ENCODE measurements at regions not wholly inside any gene's neighbourhood (a gene's known extent, or its start where the extent isn't known, plus 50 kb on each side); places are given as distances from the start of the nearest gene placed in this dataset.
"Not testable (repeated sequence)": the region's sequence is repeated elsewhere in the genome, so short reads cannot be mapped to it uniquely, and the experiment has no call there.

DNA sequence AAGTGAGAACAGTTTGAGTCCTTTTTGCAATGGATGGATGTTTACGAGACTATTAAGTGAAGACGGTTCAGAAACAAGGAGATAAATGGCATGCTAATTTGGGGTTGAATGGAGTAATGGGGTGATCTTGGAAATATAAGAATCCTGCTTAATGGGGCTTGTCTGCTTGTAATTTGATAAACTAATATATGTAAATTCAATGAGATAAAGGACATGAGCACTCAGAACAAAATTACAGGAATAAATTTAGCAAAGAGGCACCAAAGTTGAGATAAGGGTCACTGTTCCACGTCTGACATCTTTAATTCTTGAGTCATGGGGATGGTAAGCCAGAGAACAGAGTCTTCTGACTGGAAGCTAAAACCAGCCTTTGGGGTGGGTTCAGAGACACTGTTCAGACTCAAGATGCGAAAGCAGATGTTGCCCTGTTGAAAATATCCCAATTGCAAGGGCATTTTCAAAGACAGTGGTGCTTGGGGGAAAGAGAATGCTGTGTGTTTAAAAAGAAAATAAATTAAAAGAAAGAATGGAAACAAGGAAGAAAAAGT lies 67.8 kb upstream of the CHRNB4 start:
- DNase-seq: no peak

DNA sequence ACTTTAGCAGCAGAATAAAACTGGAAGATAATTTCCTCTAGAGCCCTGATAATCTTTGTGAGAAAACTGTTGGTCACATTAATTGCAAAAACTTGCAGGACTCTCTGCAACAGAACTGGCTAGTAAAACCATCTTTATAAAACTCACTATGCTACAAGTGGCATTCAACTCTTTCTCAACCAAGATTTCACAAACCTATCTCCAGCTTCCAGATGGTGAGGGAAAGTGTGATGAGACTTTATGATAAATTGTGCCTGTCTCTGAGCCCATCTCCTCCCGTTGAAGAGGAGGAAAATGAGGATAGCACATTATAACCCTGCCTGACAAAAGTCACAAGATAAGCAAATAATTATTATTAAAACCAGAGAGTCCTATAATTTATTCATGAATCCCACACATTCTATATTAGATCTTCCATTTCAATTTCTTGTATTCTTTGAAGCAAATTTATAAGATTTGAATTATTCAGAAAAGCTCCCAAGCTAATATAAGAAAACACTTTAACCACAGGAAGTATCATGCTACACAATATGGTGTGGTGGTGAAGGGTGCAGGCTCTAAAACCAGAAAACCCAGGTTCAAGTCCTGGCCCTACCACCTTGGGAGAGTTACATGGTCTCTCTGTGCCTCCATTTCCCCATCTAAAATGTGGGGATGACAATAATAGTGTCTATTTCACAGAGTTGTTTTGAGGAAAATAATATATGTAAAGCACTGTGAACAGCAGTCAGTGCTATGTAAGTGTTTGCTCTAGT lies 65.6 kb upstream of the CHRNB4 start:
- not testable (repeated sequence) for DNase-seq

DNA sequence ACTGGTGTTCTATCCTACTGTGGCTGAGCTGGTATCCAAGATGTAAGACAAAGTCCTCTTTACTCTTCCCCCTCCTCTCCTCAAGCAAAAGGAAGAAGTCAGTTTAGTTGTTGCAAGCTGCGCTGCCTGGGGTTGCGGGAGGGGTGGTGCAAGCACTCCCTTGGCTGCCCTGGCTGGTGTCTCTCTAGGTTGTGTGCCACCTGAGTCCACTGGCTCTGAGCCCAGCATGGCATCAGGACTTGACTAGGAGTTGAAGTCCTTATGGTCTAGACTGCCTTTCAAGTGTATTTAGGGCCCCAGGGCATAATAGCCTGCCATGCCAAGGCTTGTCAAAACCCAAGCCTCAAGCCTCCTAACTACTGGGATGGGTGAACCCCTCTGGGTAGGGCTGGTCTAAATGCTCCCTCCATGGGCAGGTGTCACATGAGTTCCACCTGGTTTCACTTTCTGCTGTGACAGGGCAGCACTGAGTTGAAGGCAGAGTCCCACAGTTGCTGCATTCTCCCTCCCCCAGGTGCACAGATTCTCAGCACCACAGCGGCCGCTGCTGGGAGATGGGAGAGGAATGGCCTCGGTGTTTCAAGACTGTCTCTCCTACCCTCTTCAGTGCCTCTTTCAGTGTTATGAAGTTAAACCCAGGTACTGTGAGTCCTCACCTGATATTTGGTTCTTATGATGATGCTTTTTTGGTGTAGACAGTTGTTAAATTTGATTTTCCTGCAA lies 62.5 kb upstream of the CHRNB4 start:
- DNase-seq: not testable (repeated sequence)

DNA sequence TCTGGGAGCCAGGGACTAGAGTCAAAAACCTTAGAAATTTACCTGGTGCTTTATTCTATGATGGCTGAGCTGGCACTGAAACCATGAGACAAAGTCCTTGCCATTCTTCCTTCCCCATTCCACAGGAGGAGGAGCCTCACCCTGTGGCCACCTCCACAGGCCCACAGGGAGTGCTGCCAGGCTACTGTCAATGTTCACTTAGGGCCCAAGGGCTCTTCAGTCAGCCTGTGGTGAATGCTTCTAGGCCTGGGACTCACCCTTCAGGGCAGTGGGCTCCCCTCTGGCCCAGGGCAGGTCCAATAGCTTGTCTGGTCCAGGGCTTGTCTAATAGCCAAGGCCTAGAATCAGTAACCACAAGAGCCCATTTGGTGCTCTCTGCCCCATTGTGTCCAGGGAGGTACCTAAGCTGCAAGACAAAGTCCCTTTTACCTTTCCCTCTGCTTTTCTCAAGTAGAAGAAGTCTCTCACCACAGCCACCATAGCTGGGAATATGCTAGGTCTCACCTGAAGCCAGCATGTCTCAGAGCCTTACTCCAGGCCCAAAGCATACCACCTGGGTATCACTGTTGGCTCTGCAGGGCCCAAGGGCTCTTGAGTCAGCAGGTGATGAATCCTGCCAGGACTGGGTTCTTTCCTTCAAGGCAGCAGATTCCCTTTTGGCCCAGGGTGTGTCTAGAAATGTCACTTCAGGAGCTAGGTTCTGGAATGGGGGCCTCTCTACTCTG lies 61.8 kb upstream of the CHRNB4 start:
- DNase-seq: no peak

DNA sequence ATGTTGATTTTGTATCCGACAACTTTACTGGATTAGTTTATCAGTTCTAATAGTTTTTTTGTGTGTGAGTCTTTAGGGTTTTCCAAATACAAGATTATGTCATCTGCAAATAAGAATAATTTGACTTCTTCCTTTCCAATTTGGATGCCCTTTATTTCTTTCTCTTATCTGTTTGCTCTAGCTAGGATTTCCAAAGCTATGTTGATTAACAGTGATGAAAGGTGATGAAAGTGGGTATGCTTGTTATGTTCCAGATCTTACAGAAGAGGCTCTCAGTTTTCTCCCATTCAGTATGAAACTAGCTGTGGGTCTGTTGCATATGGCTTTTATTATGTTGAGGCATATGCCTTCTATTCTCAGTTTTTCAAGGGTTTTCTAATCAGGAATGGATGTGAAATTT lies 56.4 kb upstream of the CHRNB4 start:
- no peak for DNase-seq

DNA sequence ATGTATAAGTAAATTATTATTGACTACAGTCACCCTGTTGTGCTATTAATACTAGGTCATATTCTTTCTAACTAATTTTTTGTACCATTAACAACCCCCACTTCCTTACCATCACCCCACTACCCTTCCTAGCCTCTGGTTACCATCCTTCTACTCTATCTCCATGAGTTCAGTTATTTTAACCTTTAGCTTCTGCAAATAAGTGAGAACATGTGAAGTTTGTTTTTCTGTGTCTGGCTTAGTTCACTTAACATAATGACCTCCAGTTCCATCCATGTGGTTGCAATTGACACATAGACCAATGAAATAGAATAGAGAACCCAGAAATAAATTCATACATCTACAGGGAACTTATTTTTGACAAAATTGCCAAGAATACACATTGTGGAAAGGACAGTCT lies 55.4 kb upstream of the CHRNB4 start:
- no peak for DNase-seq

DNA sequence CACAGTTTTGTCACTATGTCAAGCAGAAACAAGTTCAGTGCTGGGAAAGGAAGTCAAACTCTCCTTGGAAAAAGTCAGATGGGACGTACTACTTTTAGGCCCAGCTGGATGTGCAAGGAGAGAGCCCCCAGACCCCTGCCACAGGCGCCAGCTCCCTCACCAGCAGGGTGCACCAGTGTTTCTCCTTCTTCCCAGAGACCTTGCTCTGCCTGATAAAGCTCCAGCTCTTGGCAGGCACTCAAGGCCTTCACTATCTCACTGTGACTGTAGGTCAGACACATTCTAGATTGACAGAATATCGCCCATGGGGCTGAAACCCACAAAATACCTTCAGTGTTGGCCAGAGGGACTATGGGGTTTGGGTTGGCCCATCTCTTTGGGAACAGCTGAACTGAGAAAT lies 54.8 kb upstream of the CHRNB4 start:
- no peak for DNase-seq

DNA sequence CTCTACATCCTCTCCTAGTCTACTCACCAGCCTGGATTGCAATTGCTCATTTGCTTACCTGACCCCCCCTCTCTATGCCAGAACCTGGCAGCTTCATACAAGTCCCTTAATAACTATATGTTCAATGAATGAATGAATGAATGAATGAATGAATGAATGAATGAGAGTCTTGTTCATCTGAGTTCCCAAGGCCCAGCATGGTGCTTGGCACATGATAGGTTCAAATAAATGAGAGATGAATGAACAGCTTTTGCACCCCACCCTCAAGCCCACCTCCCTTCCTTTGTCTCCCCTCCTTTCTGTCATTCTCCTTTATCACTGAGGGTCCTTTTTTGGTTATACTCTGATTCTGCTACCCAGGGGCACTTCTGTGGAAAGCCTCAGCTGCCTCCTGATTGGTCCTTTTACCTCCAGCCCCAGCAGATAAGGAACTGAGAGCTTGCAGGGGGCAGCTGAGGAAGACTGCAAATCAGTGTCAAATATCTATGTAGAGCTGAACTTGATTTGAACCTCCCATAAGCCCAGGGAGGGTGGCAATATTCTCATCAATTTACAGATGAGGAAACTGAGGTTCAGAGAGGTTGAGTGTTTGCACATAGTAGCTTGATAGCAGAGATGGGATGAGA lies 54.1 kb upstream of the CHRNB4 start:
- no peak for DNase-seq

DNA sequence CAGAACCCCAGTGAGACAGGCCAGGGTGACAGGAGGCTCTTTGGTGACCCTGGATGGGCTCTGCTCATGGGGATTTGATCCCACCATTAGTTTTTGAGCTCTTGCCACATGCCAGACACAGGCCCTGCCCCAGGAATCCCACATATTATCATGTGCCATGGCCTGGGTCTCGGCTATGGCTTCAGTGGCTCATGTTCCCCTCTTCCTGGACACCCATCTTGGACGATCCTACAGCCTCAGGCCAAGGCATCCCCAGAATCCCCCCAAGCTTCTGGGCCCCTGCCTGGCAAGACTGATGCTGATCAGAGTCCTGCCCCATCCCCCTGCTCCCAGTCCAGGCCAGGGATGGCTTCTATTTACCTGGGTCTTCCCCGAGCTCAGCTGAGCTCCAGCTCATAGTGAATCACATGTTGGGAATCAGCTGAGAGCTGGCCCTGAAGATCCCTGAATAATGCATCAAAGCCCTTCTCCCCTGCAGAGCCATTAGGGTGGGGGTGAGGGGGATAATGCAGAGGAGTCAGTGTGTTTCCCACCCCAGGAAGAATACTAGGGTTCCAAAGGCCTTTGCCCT lies 50.9 kb upstream of the CHRNB4 start:
- no peak for DNase-seq

DNA sequence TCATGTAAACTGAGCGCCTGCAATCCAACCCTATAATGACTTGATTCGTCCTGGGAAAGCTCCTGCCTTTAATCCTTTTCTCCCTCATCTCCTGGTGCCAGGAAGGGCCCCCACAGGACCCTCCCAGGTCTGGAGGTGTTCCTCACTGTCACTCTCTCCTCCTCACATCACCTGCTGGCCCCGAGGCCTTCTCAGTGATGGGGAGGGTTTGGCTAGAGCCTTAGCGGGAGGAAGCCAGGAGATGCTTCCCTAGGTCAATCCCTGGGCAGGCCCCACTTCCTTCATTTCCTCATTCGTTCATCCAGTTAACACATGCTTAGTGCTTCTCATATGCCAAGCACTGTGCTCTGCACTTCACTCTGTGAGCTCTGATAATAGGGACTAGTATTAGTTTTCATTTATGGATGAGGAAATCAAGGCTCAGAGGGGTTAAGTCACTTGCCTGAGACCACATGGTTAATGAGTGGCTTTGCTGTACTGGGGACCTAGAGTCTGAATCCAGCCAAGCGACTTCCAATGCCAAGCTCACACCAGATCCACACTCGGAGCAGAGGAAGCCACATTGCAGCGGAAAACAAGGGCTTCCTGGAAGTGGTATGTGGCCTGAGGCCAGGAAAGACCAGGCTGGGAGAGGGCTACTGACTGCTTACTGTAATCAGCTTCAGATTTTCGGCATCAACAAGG lies 50.3 kb upstream of the CHRNB4 start:
- peak; percentile 58 for DNase-seq
